DOHH2 (cell line): ENCODE measurements at regions not wholly inside any gene's neighbourhood (a gene's known extent, or its start where the extent isn't known, plus 50 kb on each side); places are given as distances from the start of the nearest gene placed in this dataset.

Source experiments
- H3F3A ChIP-seq: fragments of 200-600 bp; sonication (generic), shearing (Covaris generic); 2 replicates; pipeline ENCODE4 v1.6.0; 2016; ENCODE audit warnings: antibody characterized with exemption, mild to moderate bottlenecking; ENCODE audit not compliant: control insufficient read depth, insufficient read depth
- H3K27ac ChIP-seq: fragments of 200-600 bp; sonication (generic); 2 replicates; pipeline ENCODE4 v1.5.1; 2014; ENCODE audit warnings: low read depth, mild to moderate bottlenecking, low read length, moderate library complexity
- H3K27me3 ChIP-seq: fragments of 200-600 bp; sonication (generic); 2 replicates; pipeline ENCODE4 v1.6.1; 2014; ENCODE audit warnings: mild to moderate bottlenecking, low read length, mixed read lengths; ENCODE audit not compliant: control insufficient read depth
- H3K36me3 ChIP-seq: fragments of 200-600 bp; sonication (generic); 2 replicates; pipeline ENCODE4 v1.6.1; 2014; ENCODE audit warnings: mild to moderate bottlenecking, low read length, moderate library complexity, mixed read lengths; ENCODE audit not compliant: control insufficient read depth
- H3K4me1 ChIP-seq: fragments of 200-600 bp; sonication (generic); 2 replicates; pipeline ENCODE4 v1.6.1; 2014; ENCODE audit warnings: mild to moderate bottlenecking, low read length, mixed read lengths; ENCODE audit not compliant: control insufficient read depth
- H3K4me2 ChIP-seq: fragments of 200-600 bp; sonication (generic); 2 replicates; pipeline ENCODE4 v1.6.0; 2014; ENCODE audit warnings: mild to moderate bottlenecking, low read length, moderate library complexity
- H3K4me3 ChIP-seq: fragments of 200-600 bp; sonication (generic); 2 replicates; pipeline ENCODE4 v1.5.1; 2014; ENCODE audit warnings: mild to moderate bottlenecking, low read length, mixed read lengths
- H3K79me2 ChIP-seq: fragments of 200-600 bp; sonication (generic); 2 replicates; pipeline ENCODE4 v1.6.1; 2014; ENCODE audit warnings: mild to moderate bottlenecking, low read length, mixed read lengths; ENCODE audit not compliant: control insufficient read depth
- H3K9me2 ChIP-seq: fragments of 200-600 bp; sonication (generic); replicated peaks from 2 replicates; pipeline ENCODE4 v1.6.1; 2014; ENCODE audit warnings: mild to moderate bottlenecking, low read length, mixed read lengths; ENCODE audit not compliant: control insufficient read depth
- H3K9me3 ChIP-seq: fragments of 200-600 bp; sonication (generic); 2 replicates; pipeline ENCODE4 v1.6.1; 2014; ENCODE audit warnings: antibody characterized with exemption, low read length, mixed read lengths; ENCODE audit not compliant: control insufficient read depth, insufficient read depth
- H4K20me1 ChIP-seq: fragments of 200-600 bp; sonication (generic); 2 replicates; pipeline ENCODE4 v1.6.0; 2014; ENCODE audit warnings: low read depth, mild to moderate bottlenecking, antibody characterized with exemption, low read length, moderate library complexity; ENCODE audit not compliant: control insufficient read depth, insufficient read depth
- CTCF ChIP-seq: fragments of 200-600 bp; sonication (generic); IDR thresholded peaks from one replicate; pipeline ENCODE4 v1.5.1; 2014; ENCODE audit warnings: antibody characterized with exemption, mild to moderate bottlenecking, low read depth, low read length; ENCODE audit not compliant: poor library complexity, severe bottlenecking
- EZH2phosphoT487 ChIP-seq: fragments of 200-600 bp; sonication (generic); IDR thresholded peaks from 2 replicates; pipeline ENCODE4 v1.6.1; 2017; ENCODE audit warnings: borderline replicate concordance, mild to moderate bottlenecking, antibody characterized with exemption, low read length, moderate library complexity, mixed read lengths

GRCh38 chr1:214918745-214919144, 163.8 kb upstream of the KCNK2 start:
- no peaks in the 10 kb centered on the region for H3F3A ChIP-seq
- no peaks in the 10 kb centered on the region for H3K9me3 ChIP-seq
- TF ChIP-seq EZH2phosphoT487 (no peak), CTCF (no peak)
- H3K9me2 ChIP-seq = no peaks in the 10 kb centered on the region
- no peak overlapping the region for H3K4me3 ChIP-seq
- H3K4me1 ChIP-seq = no peaks in the 10 kb centered on the region
- no peak overlapping the region for H3K27ac ChIP-seq
- H3K4me2 ChIP-seq = no peak overlapping the region
- no peaks in the 10 kb centered on the region for H4K20me1 ChIP-seq
- no peaks in the 10 kb centered on the region for H3K36me3 ChIP-seq
- H3K27me3 ChIP-seq = no peaks in the 10 kb centered on the region
- H3K79me2 ChIP-seq = no peaks in the 10 kb centered on the region

- TF ChIP-seq EZH2phosphoT487 (no peak), CTCF (no peak)
- Histone ChIP-seq H3F3A (no peaks in the 10 kb centered on the region), H3K4me3 (no peak overlapping the region), H3K4me1 (no peaks in the 10 kb centered on the region), H3K9me3 (no peaks in the 10 kb centered on the region), H3K79me2 (no peaks in the 10 kb centered on the region), H3K27me3 (no peaks in the 10 kb centered on the region), H3K4me2 (no peak overlapping the region), H3K9me2 (no peaks in the 10 kb centered on the region; the same call in 1 of the 2 replicates), H3K36me3 (no peaks in the 10 kb centered on the region), H4K20me1 (no peaks in the 10 kb centered on the region), H3K27ac (no peak overlapping the region)
Measured at GRCh38 chr1:214920337-214920736, 162.2 kb upstream of the KCNK2 start.

GRCh38 chr1:214923278-214923915, 159.1 kb upstream of the KCNK2 start:
- Histone ChIP-seq H3F3A (no peaks in the 10 kb centered on the region), H3K9me2 (no peaks in the 10 kb centered on the region; the same call in 1 of the 2 replicates), H3K4me2 (no peak overlapping the region), H3K4me3 (no peak overlapping the region), H3K36me3 (no peaks in the 10 kb centered on the region), H4K20me1 (no peaks in the 10 kb centered on the region), H3K4me1 (no peaks in the 10 kb centered on the region), H3K9me3 (no peaks in the 10 kb centered on the region), H3K79me2 (no peaks in the 10 kb centered on the region), H3K27ac (no peak overlapping the region), H3K27me3 (no peaks in the 10 kb centered on the region)
- TF ChIP-seq EZH2phosphoT487 (no peak), CTCF (no peak)
